ENCODE measurements at regions not wholly inside any gene's neighbourhood (a gene's known extent, or its start where the extent isn't known, plus 50 kb on each side); places are given as distances from the start of the nearest gene placed in this dataset.

DNA sequence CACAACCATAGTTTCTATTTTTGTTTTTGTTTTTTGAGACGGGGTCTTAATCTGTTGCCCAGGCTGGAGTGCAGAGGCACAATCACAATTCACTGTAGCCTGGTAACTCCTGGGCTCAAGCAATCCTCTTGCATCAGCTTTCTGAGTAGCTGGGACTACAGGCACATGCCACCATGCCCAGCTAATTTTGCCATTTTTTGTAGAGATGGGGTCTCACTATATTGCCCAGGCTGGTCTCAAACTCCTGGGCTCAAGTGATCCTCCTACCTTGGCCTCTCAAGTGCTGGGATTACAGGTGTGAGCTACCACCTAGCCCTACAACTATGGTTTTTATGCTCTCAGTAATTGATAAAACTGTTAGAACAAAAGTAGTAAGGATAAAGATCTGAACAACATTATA is 147.5 kb upstream of the SHB start:
- H3K14ac ChIP-seq (ENCODE audit: insufficient read length), result no peak overlapping the region
- POLR2A ChIA-PET (ENCODE audit: partially characterized antibody), result no interaction called here
- CTCF ChIA-PET (ENCODE audit: partially characterized antibody), result interaction anchor here (0.6 to 1.3 kb wide), 5 partner anchors 13 to 1606 kb away, joined by 3 to 5 read pairs (median 3); no protein-coding TSS in a partner anchor

More for the DNA sequence above, 147.5 kb upstream of the SHB start:
- Histone ChIP-seq H2AFZ (ENCODE audit: low read length) (no peak overlapping the region), H3K4me2 (ENCODE audit: insufficient read depth in 1 of 2, low read depth in 2 of 2, low read length in 2 of 2) (no peak overlapping the region), H2AK5ac (ENCODE audit: low read depth, low read length) (no peak overlapping the region), H3K27ac (ENCODE audit: low read depth, low read length) (no peak overlapping the region), H3K4ac (replicated peaks; ENCODE audit: insufficient read length, low read depth, low read length) (no peak overlapping the region), H3K4me3 (ENCODE audit: extremely low read depth in 1 of 4, insufficient read depth in 2 of 4, low read depth in 3 of 4, low read length in 4 of 4) (no peak overlapping the region), H3K36me3 (ENCODE audit: control insufficient read depth in 2 of 4, insufficient read depth in 4 of 4, low read length in 3 of 4) (no peaks in the 10 kb centered on the region), H3K27me3 (replicated peaks in 1 of 4; ENCODE audit: control insufficient read depth in 3 of 4, extremely low read depth in 1 of 4, insufficient read depth in 3 of 4, low read length in 3 of 4) (peaks cover 57 to 79% (median 68%) of the 10 kb centered on the region in 4 experiments), H2BK12ac (ENCODE audit: low read depth, low read length) (no peak overlapping the region), H3K4me1 (replicated peaks in 1 of 4; ENCODE audit: control insufficient read depth in 3 of 4, insufficient read depth in 4 of 4, low read length in 3 of 4) (0 out of 7 replicates have a peak, but pooled peaks cover 0 to 4% (median 0%) of the 10 kb centered on the region in 4 experiments), H2BK15ac (ENCODE audit: low read length) (no peak overlapping the region), H3K79me1 (ENCODE audit: low read depth, low read length) (no peaks in the 10 kb centered on the region), H3K79me2 (ENCODE audit: control insufficient read depth in 1 of 2, insufficient read depth in 2 of 2, low read length in 2 of 2) (no peaks in the 10 kb centered on the region), H3K18ac (ENCODE audit: extremely low read depth, low read length) (no peak overlapping the region), H4K8ac (ENCODE audit: extremely low read depth, insufficient read depth, low read length) (no peak overlapping the region), H3K23ac (ENCODE audit: insufficient read length) (no peak overlapping the region), H3K23me2 (ENCODE audit: low read depth, low read length) (no peaks in the 10 kb centered on the region), H3K9ac (replicated peaks in 1 of 4; ENCODE audit: extremely low read depth in 1 of 4, low read depth in 3 of 4, low read length in 3 of 4) (no peak overlapping the region), H4K5ac (ENCODE audit: insufficient read length, low read depth, low read length) (no peak overlapping the region), H2BK20ac (ENCODE audit: low read length) (no peak overlapping the region), H3K56ac (replicated peaks; ENCODE audit: insufficient read length, low read depth, low read length) (no peak overlapping the region), H4K91ac (replicated peaks; ENCODE audit: insufficient read length, low read length) (no peak overlapping the region), H2BK5ac (ENCODE audit: low read depth, low read length) (no peak overlapping the region), H3K9me3 (ENCODE audit: insufficient read depth in 2 of 2, low read depth in 1 of 2, low read length in 1 of 2) (no peaks in the 10 kb centered on the region), H2BK120ac (replicated peaks; ENCODE audit: low read depth, low read length) (no peak overlapping the region), H4K20me1 (replicated peaks in 1 of 2; ENCODE audit: control insufficient read depth in 1 of 2, insufficient read depth in 2 of 2, low read length in 2 of 2) (peaks cover 11 to 22% of the 10 kb centered on the region in 2 experiments)
- DNase-seq (ENCODE audit: low read depth in 1 of 2, low spot score in 2 of 2) (no peak), FAIRE-seq (no peak)
- 94% methylated on average over 1 of the region's 1 CpG; no CpG with 5 or more reads in 1 of the 2 experiments for WGBS, 2 experiments (ENCODE audit: extremely low coverage in 1 of 2, insufficient coverage in 1 of 2, insufficient read length in 1 of 2, insufficient replicate concordance in 2 of 2, low coverage in 1 of 2, low lambda C conversion rate in 2 of 2, missing lambda C conversion rate in 1 of 2)
- TF ChIP-seq JUND (IDR thresholded peaks at IDR 0.05; ENCODE audit: low read length) (no peak), RNF2 (IDR thresholded peaks at IDR 0.05; ENCODE audit: borderline replicate concordance, low read depth, low read length, missing control alignments, poor library complexity, severe bottlenecking) (no peak), BCL11A (IDR thresholded peaks at IDR 0.05; ENCODE audit: low read depth in 2 of 2, low read length in 2 of 2) (no peak), SIN3A (conservative IDR thresholded peaks at IDR 0.05 in 1 of 2, IDR thresholded peaks at IDR 0.05 in 1 of 2; ENCODE audit: low read depth in 1 of 2, low read length in 2 of 2) (no peak), SP2 (IDR thresholded peaks at IDR 0.05; ENCODE audit: low read length) (no peak), TAF7 (optimal IDR thresholded peaks at IDR 0.05; ENCODE audit: borderline replicate concordance, low read depth, low read length) (no peak), SIX5 (IDR thresholded peaks at IDR 0.05; ENCODE audit: low read depth, low read length) (no peak), RAD21 (IDR thresholded peaks at IDR 0.05 in 1 of 2, conservative IDR thresholded peaks at IDR 0.05 in 1 of 2; ENCODE audit: low read depth in 2 of 2, low read length in 2 of 2) (no peak), NRF1 (IDR thresholded peaks at IDR 0.05; ENCODE audit: low read depth, low read length) (no peak), CTBP2 (IDR thresholded peaks at IDR 0.05; ENCODE audit: borderline replicate concordance, insufficient read depth, insufficient read length, low read length) (no peak), SIRT6 (IDR thresholded peaks at IDR 0.05; ENCODE audit: low read length) (no peak), POU5F1 (IDR thresholded peaks at IDR 0.05; ENCODE audit: low read depth, low read length) (no peak)
- TF ChIP-seq, protein P1, sequence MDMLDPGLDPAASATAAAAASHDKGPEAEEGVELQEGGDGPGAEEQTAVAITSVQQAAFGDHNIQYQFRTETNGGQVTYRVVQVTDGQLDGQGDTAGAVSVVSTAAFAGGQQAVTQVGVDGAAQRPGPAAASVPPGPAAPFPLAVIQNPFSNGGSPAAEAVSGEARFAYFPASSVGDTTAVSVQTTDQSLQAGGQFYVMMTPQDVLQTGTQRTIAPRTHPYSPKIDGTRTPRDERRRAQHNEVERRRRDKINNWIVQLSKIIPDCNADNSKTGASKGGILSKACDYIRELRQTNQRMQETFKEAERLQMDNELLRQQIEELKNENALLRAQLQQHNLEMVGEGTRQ (IDR thresholded peaks at IDR 0.05; ENCODE audit: low read length), result no peak

Data from H1 (cell line).